ENCODE measurements at regions not wholly inside any gene's neighbourhood (a gene's known extent, or its start where the extent isn't known, plus 50 kb on each side); places are given as distances from the start of the nearest gene placed in this dataset.
"Not testable (repeated sequence)": the region's sequence is repeated elsewhere in the genome, so short reads cannot be mapped to it uniquely, and the experiment has no call there.

DNA sequence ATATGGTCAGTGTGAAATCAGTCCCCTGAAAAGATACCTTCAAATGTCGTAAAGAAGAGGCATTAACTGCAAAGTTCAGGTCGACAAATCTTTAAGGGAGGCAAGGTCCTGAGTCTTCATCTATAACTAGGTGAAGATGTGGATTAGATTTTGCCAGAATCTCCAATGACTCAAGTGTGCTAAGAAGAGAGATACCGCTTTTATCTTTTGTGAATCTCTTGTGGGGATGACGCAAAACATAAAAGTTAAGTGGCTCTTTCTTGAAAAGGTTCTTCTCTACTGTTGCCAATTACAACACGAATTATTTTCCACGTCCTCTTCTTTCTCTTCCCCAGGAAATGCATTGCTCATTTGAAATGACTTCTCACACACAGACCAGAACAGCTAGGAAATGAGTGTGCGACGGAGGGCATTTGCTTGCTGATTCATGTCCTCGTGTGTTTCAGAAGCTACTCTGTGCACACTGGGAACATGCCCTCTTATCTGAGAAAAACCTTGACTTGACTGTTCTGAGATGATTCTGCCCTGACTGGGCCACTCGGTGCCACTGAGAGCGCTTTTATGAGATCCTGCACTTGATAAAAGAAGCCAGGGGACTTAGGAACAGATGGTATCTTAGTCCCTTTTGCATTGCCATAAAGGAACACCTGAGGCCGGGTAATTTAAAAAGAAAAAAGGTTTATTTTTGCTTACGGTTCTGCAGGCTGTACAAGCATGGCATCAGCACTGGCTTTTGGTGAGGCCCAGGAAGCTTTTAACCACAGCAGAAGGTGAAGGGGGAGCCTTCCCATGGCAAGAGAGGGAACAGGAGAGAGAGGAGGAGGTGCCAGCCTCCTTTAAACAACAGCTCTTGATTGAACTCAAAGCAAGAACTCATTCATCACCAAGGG lies 169.5 kb upstream of the PFKP start:
- Histone ChIP-seq H3K4me3 (ENCODE audit: low read depth in 1 of 5, low read length in 5 of 5) (no peak overlapping the region), H3K9me3 (ENCODE audit: control insufficient read depth in 5 of 5, low read length in 5 of 5) (no peaks in the 10 kb centered on the region), H3K4me1 (ENCODE audit: control insufficient read depth in 5 of 5, insufficient read depth in 5 of 5, low read length in 5 of 5) (peaks cover 0 to 8% (median 1%) of the 10 kb centered on the region in 5 donors), H3K9ac (ENCODE audit: low read length in 5 of 5) (no peak overlapping the region), H3K27ac (ENCODE audit: low read depth, low read length) (no peak overlapping the region), H3K36me3 (ENCODE audit: control insufficient read depth in 5 of 5, insufficient read depth in 5 of 5, low read length in 5 of 5) (no peaks in the 10 kb centered on the region), H3K27me3 (ENCODE audit: control insufficient read depth in 5 of 5, insufficient read depth in 4 of 5, low read length in 5 of 5) (no peaks in the 10 kb centered on the region)

GRCh38 chr10:2896334-2896733 lies 171.0 kb upstream of the PFKP start:
- H3K27me3 ChIP-seq (ENCODE audit: control insufficient read depth in 5 of 5, insufficient read depth in 4 of 5, low read length in 5 of 5); H3K27ac ChIP-seq (ENCODE audit: low read depth, low read length); H3K9me3 ChIP-seq (ENCODE audit: control insufficient read depth in 5 of 5, low read length in 5 of 5); H3K4me1 ChIP-seq (ENCODE audit: control insufficient read depth in 5 of 5, insufficient read depth in 5 of 5, low read length in 5 of 5); H3K4me3 ChIP-seq (ENCODE audit: low read depth in 1 of 5, low read length in 5 of 5); H3K36me3 ChIP-seq (ENCODE audit: control insufficient read depth in 5 of 5, insufficient read depth in 5 of 5, low read length in 5 of 5); H3K9ac ChIP-seq (ENCODE audit: low read length in 5 of 5): not testable (repeated sequence)

- Histone ChIP-seq H3K9me3 (ENCODE audit: control insufficient read depth in 5 of 5, low read length in 5 of 5) (no peaks in the 10 kb centered on the region), H3K4me1 (ENCODE audit: control insufficient read depth in 5 of 5, insufficient read depth in 5 of 5, low read length in 5 of 5) (peaks cover 0 to 10% (median 6%) of the 10 kb centered on the region in 5 donors), H3K27ac (ENCODE audit: low read depth, low read length) (no peak overlapping the region), H3K9ac (ENCODE audit: low read length in 5 of 5) (no peak overlapping the region), H3K36me3 (ENCODE audit: control insufficient read depth in 5 of 5, insufficient read depth in 5 of 5, low read length in 5 of 5) (no peaks in the 10 kb centered on the region), H3K4me3 (ENCODE audit: low read depth in 1 of 5, low read length in 5 of 5) (no peak overlapping the region), H3K27me3 (ENCODE audit: control insufficient read depth in 5 of 5, insufficient read depth in 4 of 5, low read length in 5 of 5) (no peaks in the 10 kb centered on the region)
These were observed 171.7 kb upstream of the PFKP start for GRCh38 chr10:2895594-2896196.

GRCh38 chr10:2893991-2894390 lies 173.4 kb upstream of the PFKP start:
- Histone ChIP-seq H3K36me3 (ENCODE audit: control insufficient read depth in 5 of 5, insufficient read depth in 5 of 5, low read length in 5 of 5) (no peaks in the 10 kb centered on the region), H3K4me3 (ENCODE audit: low read depth in 1 of 5, low read length in 5 of 5) (no peak overlapping the region), H3K9me3 (ENCODE audit: control insufficient read depth in 5 of 5, low read length in 5 of 5) (no peaks in the 10 kb centered on the region), H3K4me1 (ENCODE audit: control insufficient read depth in 5 of 5, insufficient read depth in 5 of 5, low read length in 5 of 5) (peaks cover 0 to 11% (median 6%) of the 10 kb centered on the region in 5 donors), H3K27me3 (ENCODE audit: control insufficient read depth in 5 of 5, insufficient read depth in 4 of 5, low read length in 5 of 5) (no peaks in the 10 kb centered on the region), H3K9ac (ENCODE audit: low read length in 5 of 5) (no peak overlapping the region), H3K27ac (ENCODE audit: low read depth, low read length) (no peak overlapping the region)

GRCh38 chr10:2893158-2893845 lies 174.0 kb upstream of the PFKP start:
- no peaks in the 10 kb centered on the region for H3K36me3 ChIP-seq (ENCODE audit: control insufficient read depth in 5 of 5, insufficient read depth in 5 of 5, low read length in 5 of 5)
- peaks cover 0 to 11% (median 6%) of the 10 kb centered on the region in 5 donors for H3K4me1 ChIP-seq (ENCODE audit: control insufficient read depth in 5 of 5, insufficient read depth in 5 of 5, low read length in 5 of 5)
- no peaks in the 10 kb centered on the region for H3K9me3 ChIP-seq (ENCODE audit: control insufficient read depth in 5 of 5, low read length in 5 of 5)
- peaks cover 0 to 3% (median 0%) of the 10 kb centered on the region in 5 donors for H3K27me3 ChIP-seq (ENCODE audit: control insufficient read depth in 5 of 5, insufficient read depth in 4 of 5, low read length in 5 of 5)
- H3K9ac ChIP-seq (ENCODE audit: low read length in 5 of 5): no peak overlapping the region
- H3K4me3 ChIP-seq (ENCODE audit: low read depth in 1 of 5, low read length in 5 of 5): no peak overlapping the region
- no peak overlapping the region for H3K27ac ChIP-seq (ENCODE audit: low read depth, low read length)

- Histone ChIP-seq H3K27me3 (ENCODE audit: control insufficient read depth in 5 of 5, insufficient read depth in 4 of 5, low read length in 5 of 5) (peaks cover 0 to 3% (median 0%) of the 10 kb centered on the region in 5 donors), H3K4me3 (ENCODE audit: low read depth in 1 of 5, low read length in 5 of 5) (no peak overlapping the region), H3K9me3 (ENCODE audit: control insufficient read depth in 5 of 5, low read length in 5 of 5) (no peaks in the 10 kb centered on the region), H3K36me3 (ENCODE audit: control insufficient read depth in 5 of 5, insufficient read depth in 5 of 5, low read length in 5 of 5) (no peaks in the 10 kb centered on the region), H3K9ac (ENCODE audit: low read length in 5 of 5) (no peak overlapping the region), H3K27ac (ENCODE audit: low read depth, low read length) (no peak overlapping the region), H3K4me1 (ENCODE audit: control insufficient read depth in 5 of 5, insufficient read depth in 5 of 5, low read length in 5 of 5) (peaks cover 0 to 11% (median 2%) of the 10 kb centered on the region in 5 donors)
These were observed 175.6 kb upstream of the PFKP start for GRCh38 chr10:2891770-2892124.

DNA sequence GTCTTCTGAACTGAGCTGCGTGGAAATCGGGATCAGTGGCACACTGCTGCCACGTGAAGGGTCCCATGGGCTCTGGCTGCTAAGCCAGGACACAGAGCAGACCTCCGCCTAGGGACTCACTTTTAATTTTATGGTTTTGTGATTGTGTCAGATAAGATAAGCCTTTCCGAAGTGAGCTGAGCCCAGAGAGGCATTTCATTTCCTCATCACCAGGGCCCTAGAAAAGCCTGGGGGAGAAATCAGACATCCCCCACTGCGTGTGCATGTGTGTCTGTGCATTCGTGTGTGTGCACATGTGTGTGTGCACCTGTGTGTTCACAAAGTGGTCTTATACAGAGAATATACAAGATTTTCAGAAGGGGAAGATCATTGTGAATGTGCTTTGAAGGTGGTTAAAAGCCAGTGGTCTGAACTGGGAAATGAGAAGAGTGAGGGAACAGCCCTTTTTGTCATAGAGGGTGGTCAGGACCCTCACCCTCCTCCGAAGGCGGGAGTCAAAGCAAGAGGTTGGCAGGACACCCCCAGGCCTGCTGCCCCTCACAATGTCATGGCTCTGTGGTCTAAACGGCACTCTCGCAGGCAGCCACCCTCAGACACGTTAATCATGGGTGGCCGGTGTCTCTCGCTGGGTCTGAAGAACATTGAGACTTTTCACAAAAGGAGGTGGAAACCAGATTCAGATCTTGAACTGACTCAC lies 176.1 kb upstream of the PFKP start:
- Histone ChIP-seq H3K9ac (ENCODE audit: low read length in 5 of 5) (no peak overlapping the region), H3K4me1 (ENCODE audit: control insufficient read depth in 5 of 5, insufficient read depth in 5 of 5, low read length in 5 of 5) (peaks cover 0 to 11% (median 2%) of the 10 kb centered on the region in 5 donors), H3K9me3 (ENCODE audit: control insufficient read depth in 5 of 5, low read length in 5 of 5) (no peaks in the 10 kb centered on the region), H3K27me3 (ENCODE audit: control insufficient read depth in 5 of 5, insufficient read depth in 4 of 5, low read length in 5 of 5) (peaks cover 0 to 3% (median 0%) of the 10 kb centered on the region in 5 donors), H3K4me3 (ENCODE audit: low read depth in 1 of 5, low read length in 5 of 5) (no peak overlapping the region), H3K36me3 (ENCODE audit: control insufficient read depth in 5 of 5, insufficient read depth in 5 of 5, low read length in 5 of 5) (no peaks in the 10 kb centered on the region), H3K27ac (ENCODE audit: low read depth, low read length) (no peak overlapping the region)

DNA sequence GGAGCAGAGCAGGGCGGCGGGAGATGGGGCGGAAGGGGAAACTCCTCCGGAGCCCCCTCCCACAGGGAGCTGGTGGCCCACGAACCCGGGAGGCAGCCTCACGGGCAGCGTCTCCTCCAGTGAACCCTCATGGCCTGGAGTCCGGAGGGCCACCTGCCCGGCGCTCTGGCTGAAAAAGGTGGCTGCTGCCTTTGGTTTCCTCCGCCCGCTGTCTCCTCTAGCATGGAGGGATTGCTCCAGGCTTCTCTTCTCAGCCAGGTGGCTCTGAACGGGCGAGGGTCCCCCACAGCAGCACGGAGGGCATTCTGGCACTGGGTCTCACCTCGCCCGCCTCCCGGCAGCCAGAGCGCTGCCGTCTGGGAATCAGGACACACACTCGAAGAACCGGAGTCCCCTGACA lies 177.3 kb upstream of the PFKP start:
- H3K4me1 ChIP-seq (ENCODE audit: control insufficient read depth in 5 of 5, insufficient read depth in 5 of 5, low read length in 5 of 5): peaks cover 0 to 17% (median 0%) of the 10 kb centered on the region in 5 donors
- no peak overlapping the region for H3K4me3 ChIP-seq (ENCODE audit: low read depth in 1 of 5, low read length in 5 of 5)

GRCh38 chr10:2888403-2889004 lies 178.8 kb upstream of the PFKP start:
- Histone ChIP-seq H3K4me3 (ENCODE audit: low read depth in 1 of 5, low read length in 5 of 5) (no peak overlapping the region), H3K36me3 (ENCODE audit: control insufficient read depth in 5 of 5, insufficient read depth in 5 of 5, low read length in 5 of 5) (no peaks in the 10 kb centered on the region), H3K9me3 (ENCODE audit: control insufficient read depth in 5 of 5, low read length in 5 of 5) (no peaks in the 10 kb centered on the region), H3K4me1 (ENCODE audit: control insufficient read depth in 5 of 5, insufficient read depth in 5 of 5, low read length in 5 of 5) (peaks cover 0 to 17% (median 0%) of the 10 kb centered on the region in 5 donors), H3K9ac (ENCODE audit: low read length in 5 of 5) (no peak overlapping the region), H3K27me3 (ENCODE audit: control insufficient read depth in 5 of 5, insufficient read depth in 4 of 5, low read length in 5 of 5) (peaks cover 0 to 3% (median 0%) of the 10 kb centered on the region in 5 donors), H3K27ac (ENCODE audit: low read depth, low read length) (no peak overlapping the region)

More for the DNA sequence above, 177.3 kb upstream of the PFKP start:
- Histone ChIP-seq H3K9me3 (ENCODE audit: control insufficient read depth in 5 of 5, low read length in 5 of 5) (no peaks in the 10 kb centered on the region), H3K9ac (ENCODE audit: low read length in 5 of 5) (no peak overlapping the region), H3K27me3 (ENCODE audit: control insufficient read depth in 5 of 5, insufficient read depth in 4 of 5, low read length in 5 of 5) (peaks cover 0 to 3% (median 0%) of the 10 kb centered on the region in 5 donors), H3K36me3 (ENCODE audit: control insufficient read depth in 5 of 5, insufficient read depth in 5 of 5, low read length in 5 of 5) (no peaks in the 10 kb centered on the region), H3K27ac (ENCODE audit: low read depth, low read length) (no peak overlapping the region)

All from subcutaneous abdominal adipose tissue (tissue), 5 donors.